WTC11 (cell line): ENCODE measurements at regions not wholly inside any gene's neighbourhood (a gene's known extent, or its start where the extent isn't known, plus 50 kb on each side); places are given as distances from the start of the nearest gene placed in this dataset.
"Not testable (repeated sequence)": the region's sequence is repeated elsewhere in the genome, so short reads cannot be mapped to it uniquely, and the experiment has no call there.

Experiments used
- ATAC-seq: fragments of 200-7000 bp; cut with Tn5 transposase; 2 replicates; pipeline ENCODE4 v1.10.0; 2021; ENCODE audit warnings: mild to moderate bottlenecking, moderate library complexity
- CTCF ChIA-PET: fragments of 300-600 bp; sonication (Branson Sonifier 250); formaldehyde crosslinking; loops from one replicate; lab custom pipeline; 2021; ENCODE audit warnings: antibody characterized with exemption; lab: Charles Lee
- POLR2A ChIA-PET: fragments of 350-600 bp; sonication (Branson Sonifier 250); formaldehyde crosslinking; loops from one replicate; lab custom pipeline; 2021; ENCODE audit warnings: antibody characterized with exemption; lab: Charles Lee
- DNase-seq: peaks from one replicate; pipeline ENCODE4 v3.0.0; 2021; ENCODE audit warnings: low spot score
- H3K27ac Mint-ChIP-seq: 2 replicates; pipeline ENCODE4 v1.8.0; 2021; ENCODE audit warnings: mixed read lengths
- H3K27me3 Mint-ChIP-seq: 2 replicates; pipeline ENCODE4 v1.8.0; 2021; ENCODE audit warnings: low read depth, mild to moderate bottlenecking, moderate library complexity, mixed read lengths
- H3K36me3 Mint-ChIP-seq: 2 replicates; pipeline ENCODE4 v1.8.0; 2021; ENCODE audit warnings: mixed read lengths
- H3K4me1 Mint-ChIP-seq: 2 replicates; pipeline ENCODE4 v1.8.0; 2022; ENCODE audit warnings: mixed read lengths
- H3K4me3 Mint-ChIP-seq: 2 replicates; pipeline ENCODE4 v1.8.0; 2021; ENCODE audit warnings: mild to moderate bottlenecking, moderate library complexity, mixed read lengths
- H3K9me3 Mint-ChIP-seq: 2 replicates; pipeline ENCODE4 v1.8.0; 2021; ENCODE audit warnings: mixed read lengths
- CREM ChIP-seq: sonication (generic); formaldehyde crosslinking; IDR thresholded peaks from 2 replicates; pipeline ENCODE4 v1.8.1; 2022; ENCODE audit warnings: mild to moderate bottlenecking, missing genetic modification reagents, moderate library complexity
- ESRRA ChIP-seq: sonication (generic); formaldehyde crosslinking; IDR thresholded peaks from 2 replicates; pipeline ENCODE4 v1.8.1; 2022; ENCODE audit warnings: mild to moderate bottlenecking, missing genetic modification reagents, borderline replicate concordance
- KAT7 ChIP-seq: sonication (generic); formaldehyde crosslinking; IDR thresholded peaks from 2 replicates; pipeline ENCODE4 v1.8.1; 2023; ENCODE audit warnings: missing genetic modification reagents, mild to moderate bottlenecking, borderline replicate concordance
- TEAD1 ChIP-seq: sonication (generic); formaldehyde crosslinking; IDR thresholded peaks from 2 replicates; pipeline ENCODE4 v1.8.0; 2022; ENCODE audit warnings: mild to moderate bottlenecking, missing genetic modification reagents
- ZNF219 ChIP-seq: sonication (generic); formaldehyde crosslinking; IDR thresholded peaks from 2 replicates; pipeline ENCODE4 v1.8.0; 2023; ENCODE audit warnings: missing genetic modification reagents, mild to moderate bottlenecking, borderline replicate concordance
- TF ChIP-seq, protein P1 (sequence below): fragments of 250-450 bp; sonication (Bioruptor Pico); IDR thresholded peaks from 2 replicates; pipeline ENCODE4 v1.9.0; 2021; ENCODE audit warnings: mild to moderate bottlenecking
- TF ChIP-seq, protein P2 (sequence below): sonication (generic); formaldehyde crosslinking; IDR thresholded peaks from 2 replicates; pipeline ENCODE4 v1.8.0; 2023; ENCODE audit warnings: missing genetic modification reagents, mild to moderate bottlenecking, borderline replicate concordance
- TF ChIP-seq, protein P3 (sequence below): sonication (generic); formaldehyde crosslinking; IDR thresholded peaks from 2 replicates; pipeline ENCODE4 v1.8.0; 2022; ENCODE audit warnings: mild to moderate bottlenecking, missing genetic modification reagents
- TF ChIP-seq, protein P4 (sequence below): fragments of 250-450 bp; sonication (Bioruptor Pico); IDR thresholded peaks from 2 replicates; pipeline ENCODE4 v1.8.0; 2021; ENCODE audit warnings: mild to moderate bottlenecking
- TF ChIP-seq, protein P5 (sequence below): sonication (generic); formaldehyde crosslinking; conservative IDR thresholded peaks from 2 replicates; pipeline ENCODE4 v1.8.1; 2022; ENCODE audit warnings: mild to moderate bottlenecking, missing genetic modification reagents
- TF ChIP-seq, protein P6 (sequence below): sonication (generic); formaldehyde crosslinking; IDR thresholded peaks from 2 replicates; pipeline ENCODE4 v1.8.1; 2023; ENCODE audit warnings: mild to moderate bottlenecking, missing genetic modification reagents
- TF ChIP-seq, protein P7 (sequence below): sonication (generic); formaldehyde crosslinking; conservative IDR thresholded peaks from 2 replicates; pipeline ENCODE4 v1.8.1; 2023; ENCODE audit warnings: mild to moderate bottlenecking, low read depth, missing genetic modification reagents, moderate library complexity
- TF ChIP-seq, protein P8 (sequence below): sonication (generic); formaldehyde crosslinking; IDR thresholded peaks from 2 replicates; pipeline ENCODE4 v1.8.0; 2022; ENCODE audit warnings: missing genetic modification reagents

DNA sequence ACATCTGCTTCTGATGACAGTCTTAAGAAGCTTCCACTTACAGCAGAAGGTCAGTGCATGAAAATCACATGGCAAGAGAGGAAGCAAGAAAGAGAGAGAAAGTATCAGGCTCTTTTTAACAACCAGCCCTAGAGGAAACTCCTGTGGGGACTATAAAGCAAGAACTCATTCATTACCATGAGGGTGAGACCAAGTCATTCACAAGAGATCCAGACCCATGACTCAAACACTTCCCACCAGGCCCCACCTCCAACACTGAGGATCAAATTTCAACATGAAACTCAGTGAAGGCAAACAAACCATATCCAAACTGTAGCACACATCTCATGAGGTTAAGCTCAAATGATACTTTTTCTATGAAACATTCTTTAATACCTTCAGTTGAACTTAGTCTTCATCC lies 643.2 kb upstream of the SYNCRIP start:
- POLR2A ChIA-PET, result no interaction called here
- Mint-ChIP-seq H3K27ac (no peak overlapping the region), H3K36me3 (peaks cover 33% of the 10 kb centered on the region)
- TF ChIP-seq CREM (no peak), ESRRA (no peak), TEAD1 (CRISPR knock-in tag) (no peak), ZNF219 (CRISPR knock-in tag) (no peak)
- TF ChIP-seq, protein P1, sequence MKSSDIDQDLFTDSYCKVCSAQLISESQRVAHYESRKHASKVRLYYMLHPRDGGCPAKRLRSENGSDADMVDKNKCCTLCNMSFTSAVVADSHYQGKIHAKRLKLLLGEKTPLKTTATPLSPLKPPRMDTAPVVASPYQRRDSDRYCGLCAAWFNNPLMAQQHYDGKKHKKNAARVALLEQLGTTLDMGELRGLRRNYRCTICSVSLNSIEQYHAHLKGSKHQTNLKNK (CRISPR knock-in tag), result no peak
- TF ChIP-seq, protein P2, sequence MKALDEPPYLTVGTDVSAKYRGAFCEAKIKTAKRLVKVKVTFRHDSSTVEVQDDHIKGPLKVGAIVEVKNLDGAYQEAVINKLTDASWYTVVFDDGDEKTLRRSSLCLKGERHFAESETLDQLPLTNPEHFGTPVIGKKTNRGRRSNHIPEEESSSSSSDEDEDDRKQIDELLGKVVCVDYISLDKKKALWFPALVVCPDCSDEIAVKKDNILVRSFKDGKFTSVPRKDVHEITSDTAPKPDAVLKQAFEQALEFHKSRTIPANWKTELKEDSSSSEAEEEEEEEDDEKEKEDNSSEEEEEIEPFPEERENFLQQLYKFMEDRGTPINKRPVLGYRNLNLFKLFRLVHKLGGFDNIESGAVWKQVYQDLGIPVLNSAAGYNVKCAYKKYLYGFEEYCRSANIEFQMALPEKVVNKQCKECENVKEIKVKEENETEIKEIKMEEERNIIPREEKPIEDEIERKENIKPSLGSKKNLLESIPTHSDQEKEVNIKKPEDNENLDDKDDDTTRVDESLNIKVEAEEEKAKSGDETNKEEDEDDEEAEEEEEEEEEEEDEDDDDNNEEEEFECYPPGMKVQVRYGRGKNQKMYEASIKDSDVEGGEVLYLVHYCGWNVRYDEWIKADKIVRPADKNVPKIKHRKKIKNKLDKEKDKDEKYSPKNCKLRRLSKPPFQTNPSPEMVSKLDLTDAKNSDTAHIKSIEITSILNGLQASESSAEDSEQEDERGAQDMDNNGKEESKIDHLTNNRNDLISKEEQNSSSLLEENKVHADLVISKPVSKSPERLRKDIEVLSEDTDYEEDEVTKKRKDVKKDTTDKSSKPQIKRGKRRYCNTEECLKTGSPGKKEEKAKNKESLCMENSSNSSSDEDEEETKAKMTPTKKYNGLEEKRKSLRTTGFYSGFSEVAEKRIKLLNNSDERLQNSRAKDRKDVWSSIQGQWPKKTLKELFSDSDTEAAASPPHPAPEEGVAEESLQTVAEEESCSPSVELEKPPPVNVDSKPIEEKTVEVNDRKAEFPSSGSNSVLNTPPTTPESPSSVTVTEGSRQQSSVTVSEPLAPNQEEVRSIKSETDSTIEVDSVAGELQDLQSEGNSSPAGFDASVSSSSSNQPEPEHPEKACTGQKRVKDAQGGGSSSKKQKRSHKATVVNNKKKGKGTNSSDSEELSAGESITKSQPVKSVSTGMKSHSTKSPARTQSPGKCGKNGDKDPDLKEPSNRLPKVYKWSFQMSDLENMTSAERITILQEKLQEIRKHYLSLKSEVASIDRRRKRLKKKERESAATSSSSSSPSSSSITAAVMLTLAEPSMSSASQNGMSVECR, result no peak
- TF ChIP-seq, protein P3, sequence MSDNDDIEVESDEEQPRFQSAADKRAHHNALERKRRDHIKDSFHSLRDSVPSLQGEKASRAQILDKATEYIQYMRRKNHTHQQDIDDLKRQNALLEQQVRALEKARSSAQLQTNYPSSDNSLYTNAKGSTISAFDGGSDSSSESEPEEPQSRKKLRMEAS (CRISPR knock-in tag), result no peak
- TF ChIP-seq, protein P4, sequence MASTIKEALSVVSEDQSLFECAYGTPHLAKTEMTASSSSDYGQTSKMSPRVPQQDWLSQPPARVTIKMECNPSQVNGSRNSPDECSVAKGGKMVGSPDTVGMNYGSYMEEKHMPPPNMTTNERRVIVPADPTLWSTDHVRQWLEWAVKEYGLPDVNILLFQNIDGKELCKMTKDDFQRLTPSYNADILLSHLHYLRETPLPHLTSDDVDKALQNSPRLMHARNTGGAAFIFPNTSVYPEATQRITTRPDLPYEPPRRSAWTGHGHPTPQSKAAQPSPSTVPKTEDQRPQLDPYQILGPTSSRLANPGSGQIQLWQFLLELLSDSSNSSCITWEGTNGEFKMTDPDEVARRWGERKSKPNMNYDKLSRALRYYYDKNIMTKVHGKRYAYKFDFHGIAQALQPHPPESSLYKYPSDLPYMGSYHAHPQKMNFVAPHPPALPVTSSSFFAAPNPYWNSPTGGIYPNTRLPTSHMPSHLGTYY (CRISPR knock-in tag), result no peak
- TF ChIP-seq, protein P5, sequence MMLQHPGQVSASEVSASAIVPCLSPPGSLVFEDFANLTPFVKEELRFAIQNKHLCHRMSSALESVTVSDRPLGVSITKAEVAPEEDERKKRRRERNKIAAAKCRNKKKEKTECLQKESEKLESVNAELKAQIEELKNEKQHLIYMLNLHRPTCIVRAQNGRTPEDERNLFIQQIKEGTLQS (CRISPR knock-in tag), result no peak
- TF ChIP-seq, protein P6, sequence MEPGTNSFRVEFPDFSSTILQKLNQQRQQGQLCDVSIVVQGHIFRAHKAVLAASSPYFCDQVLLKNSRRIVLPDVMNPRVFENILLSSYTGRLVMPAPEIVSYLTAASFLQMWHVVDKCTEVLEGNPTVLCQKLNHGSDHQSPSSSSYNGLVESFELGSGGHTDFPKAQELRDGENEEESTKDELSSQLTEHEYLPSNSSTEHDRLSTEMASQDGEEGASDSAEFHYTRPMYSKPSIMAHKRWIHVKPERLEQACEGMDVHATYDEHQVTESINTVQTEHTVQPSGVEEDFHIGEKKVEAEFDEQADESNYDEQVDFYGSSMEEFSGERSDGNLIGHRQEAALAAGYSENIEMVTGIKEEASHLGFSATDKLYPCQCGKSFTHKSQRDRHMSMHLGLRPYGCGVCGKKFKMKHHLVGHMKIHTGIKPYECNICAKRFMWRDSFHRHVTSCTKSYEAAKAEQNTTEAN, result no peak
- TF ChIP-seq, all 79 proteins: peak for 0
- ATAC-seq (no peak), DNase-seq (no peak)
- CTCF ChIA-PET, result no interaction called here
- peaks cover 7% of the 10 kb centered on the region; the same call in 1 of the 2 replicates for H3K27me3 Mint-ChIP-seq
- H3K4me1 Mint-ChIP-seq, result no peaks in the 10 kb centered on the region
- H3K4me3 Mint-ChIP-seq, result no peak overlapping the region
- peaks cover 51% of the 10 kb centered on the region for H3K9me3 Mint-ChIP-seq

DNA sequence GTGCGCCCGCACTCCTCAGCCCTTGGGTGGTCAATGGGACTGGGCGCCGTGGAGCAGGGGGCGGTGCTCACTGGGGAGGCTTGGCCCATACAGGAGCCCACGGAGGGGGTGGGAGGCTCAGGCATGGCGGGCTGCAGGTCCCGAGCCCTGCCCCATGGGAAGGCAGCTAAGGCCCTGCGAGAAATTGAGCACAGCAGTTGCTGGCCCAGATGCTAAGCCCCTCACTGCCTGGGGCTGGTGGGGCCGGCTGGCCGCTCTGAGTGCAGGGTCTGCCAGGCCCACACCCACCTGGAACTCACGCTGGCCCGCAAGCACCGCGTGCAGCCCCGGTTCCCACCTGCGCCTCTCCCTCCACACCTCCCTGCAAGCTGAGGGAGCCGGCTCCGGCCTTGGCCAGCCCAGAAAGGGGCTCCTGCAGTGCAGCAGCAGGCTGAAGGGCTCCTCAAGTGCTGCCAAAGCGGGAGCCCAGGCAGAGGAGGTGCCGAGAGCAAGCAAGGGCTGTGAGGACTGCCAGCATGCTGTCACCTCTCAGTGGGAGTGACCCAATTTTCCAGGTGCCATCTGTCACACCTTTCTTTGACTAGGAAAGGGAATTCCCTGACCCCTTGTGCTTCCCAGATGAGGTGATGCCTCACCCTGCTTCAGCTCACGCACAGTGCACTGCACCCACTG lies 642.3 kb upstream of the SYNCRIP start:
- Mint-ChIP-seq H3K9me3 (peaks cover 56% of the 10 kb centered on the region), H3K36me3 (peaks cover 34% of the 10 kb centered on the region)
- POLR2A ChIA-PET, CTCF ChIA-PET, H3K4me3 Mint-ChIP-seq, ATAC-seq, H3K27me3 Mint-ChIP-seq, DNase-seq, H3K27ac Mint-ChIP-seq, H3K4me1 Mint-ChIP-seq: not testable (repeated sequence)

DNA sequence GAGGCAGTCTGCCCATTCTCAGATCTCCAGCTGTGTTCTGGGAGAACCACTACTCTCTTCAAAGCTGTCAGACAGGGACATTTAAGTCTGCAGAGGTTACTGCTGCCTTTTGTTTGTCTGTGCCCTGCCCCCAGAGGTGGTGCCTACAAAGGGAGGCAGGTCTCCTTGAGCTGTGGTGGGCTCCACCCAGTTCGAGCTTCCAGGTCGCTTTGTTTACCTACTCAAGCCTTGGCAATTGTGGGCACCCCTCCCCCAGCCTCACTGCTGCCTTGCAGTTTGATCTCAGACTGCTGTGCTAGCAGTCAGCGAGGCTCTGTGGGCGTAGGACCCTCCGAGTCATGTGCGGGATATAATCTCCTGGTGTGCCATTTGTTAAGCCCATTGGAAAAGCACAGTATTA lies 640.9 kb upstream of the SYNCRIP start:
- H3K9me3 Mint-ChIP-seq, result peaks cover 62% of the 10 kb centered on the region

DNA sequence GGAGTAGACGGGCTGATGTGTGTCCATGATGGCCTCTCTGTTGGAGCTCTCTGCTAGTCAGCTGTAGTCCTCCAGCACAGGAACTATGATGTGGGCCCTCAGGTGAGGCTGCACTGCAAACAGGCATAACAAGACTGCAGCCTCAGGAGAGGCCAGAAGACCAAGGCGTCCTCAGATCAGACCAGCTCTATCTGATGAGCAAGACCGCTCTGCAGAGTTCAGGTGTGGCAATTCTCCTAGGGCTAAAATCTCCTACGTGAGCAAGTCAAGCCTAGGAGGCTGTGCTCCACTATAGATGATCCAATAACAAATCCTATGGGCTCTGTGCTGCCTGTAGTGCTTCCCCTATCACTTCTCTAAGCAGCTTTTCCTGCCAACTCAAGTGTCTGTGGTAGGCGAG lies 633.4 kb upstream of the SYNCRIP start:
- Mint-ChIP-seq H3K4me1 (no peaks in the 10 kb centered on the region), H3K4me3 (no peak overlapping the region), H3K36me3 (peaks cover 7% of the 10 kb centered on the region), H3K9me3 (peaks cover 38% of the 10 kb centered on the region), H3K27ac (no peak overlapping the region), H3K27me3 (no peaks in the 10 kb centered on the region; the same call in 1 of the 2 replicates)
- no peak for DNase-seq
- POLR2A ChIA-PET, result no interaction called here
- no peak for ATAC-seq
- CTCF ChIA-PET, result no interaction called here
- TF ChIP-seq KAT7 (CRISPR knock-in tag), result no peak
- TF ChIP-seq, protein P7, sequence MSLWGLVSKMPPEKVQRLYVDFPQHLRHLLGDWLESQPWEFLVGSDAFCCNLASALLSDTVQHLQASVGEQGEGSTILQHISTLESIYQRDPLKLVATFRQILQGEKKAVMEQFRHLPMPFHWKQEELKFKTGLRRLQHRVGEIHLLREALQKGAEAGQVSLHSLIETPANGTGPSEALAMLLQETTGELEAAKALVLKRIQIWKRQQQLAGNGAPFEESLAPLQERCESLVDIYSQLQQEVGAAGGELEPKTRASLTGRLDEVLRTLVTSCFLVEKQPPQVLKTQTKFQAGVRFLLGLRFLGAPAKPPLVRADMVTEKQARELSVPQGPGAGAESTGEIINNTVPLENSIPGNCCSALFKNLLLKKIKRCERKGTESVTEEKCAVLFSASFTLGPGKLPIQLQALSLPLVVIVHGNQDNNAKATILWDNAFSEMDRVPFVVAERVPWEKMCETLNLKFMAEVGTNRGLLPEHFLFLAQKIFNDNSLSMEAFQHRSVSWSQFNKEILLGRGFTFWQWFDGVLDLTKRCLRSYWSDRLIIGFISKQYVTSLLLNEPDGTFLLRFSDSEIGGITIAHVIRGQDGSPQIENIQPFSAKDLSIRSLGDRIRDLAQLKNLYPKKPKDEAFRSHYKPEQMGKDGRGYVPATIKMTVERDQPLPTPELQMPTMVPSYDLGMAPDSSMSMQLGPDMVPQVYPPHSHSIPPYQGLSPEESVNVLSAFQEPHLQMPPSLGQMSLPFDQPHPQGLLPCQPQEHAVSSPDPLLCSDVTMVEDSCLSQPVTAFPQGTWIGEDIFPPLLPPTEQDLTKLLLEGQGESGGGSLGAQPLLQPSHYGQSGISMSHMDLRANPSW (CRISPR knock-in tag), result no peak
- TF ChIP-seq, protein P8, sequence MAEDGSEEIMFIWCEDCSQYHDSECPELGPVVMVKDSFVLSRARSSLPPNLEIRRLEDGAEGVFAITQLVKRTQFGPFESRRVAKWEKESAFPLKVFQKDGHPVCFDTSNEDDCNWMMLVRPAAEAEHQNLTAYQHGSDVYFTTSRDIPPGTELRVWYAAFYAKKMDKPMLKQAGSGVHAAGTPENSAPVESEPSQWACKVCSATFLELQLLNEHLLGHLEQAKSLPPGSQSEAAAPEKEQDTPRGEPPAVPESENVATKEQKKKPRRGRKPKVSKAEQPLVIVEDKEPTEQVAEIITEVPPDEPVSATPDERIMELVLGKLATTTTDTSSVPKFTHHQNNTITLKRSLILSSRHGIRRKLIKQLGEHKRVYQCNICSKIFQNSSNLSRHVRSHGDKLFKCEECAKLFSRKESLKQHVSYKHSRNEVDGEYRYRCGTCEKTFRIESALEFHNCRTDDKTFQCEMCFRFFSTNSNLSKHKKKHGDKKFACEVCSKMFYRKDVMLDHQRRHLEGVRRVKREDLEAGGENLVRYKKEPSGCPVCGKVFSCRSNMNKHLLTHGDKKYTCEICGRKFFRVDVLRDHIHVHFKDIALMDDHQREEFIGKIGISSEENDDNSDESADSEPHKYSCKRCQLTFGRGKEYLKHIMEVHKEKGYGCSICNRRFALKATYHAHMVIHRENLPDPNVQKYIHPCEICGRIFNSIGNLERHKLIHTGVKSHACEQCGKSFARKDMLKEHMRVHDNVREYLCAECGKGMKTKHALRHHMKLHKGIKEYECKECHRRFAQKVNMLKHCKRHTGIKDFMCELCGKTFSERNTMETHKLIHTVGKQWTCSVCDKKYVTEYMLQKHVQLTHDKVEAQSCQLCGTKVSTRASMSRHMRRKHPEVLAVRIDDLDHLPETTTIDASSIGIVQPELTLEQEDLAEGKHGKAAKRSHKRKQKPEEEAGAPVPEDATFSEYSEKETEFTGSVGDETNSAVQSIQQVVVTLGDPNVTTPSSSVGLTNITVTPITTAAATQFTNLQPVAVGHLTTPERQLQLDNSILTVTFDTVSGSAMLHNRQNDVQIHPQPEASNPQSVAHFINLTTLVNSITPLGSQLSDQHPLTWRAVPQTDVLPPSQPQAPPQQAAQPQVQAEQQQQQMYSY (CRISPR knock-in tag), result no peak

More for the DNA sequence above, 640.9 kb upstream of the SYNCRIP start:
- H3K36me3 Mint-ChIP-seq, result peaks cover 37% of the 10 kb centered on the region
- H3K4me3 Mint-ChIP-seq, H3K27ac Mint-ChIP-seq, ATAC-seq, DNase-seq, POLR2A ChIA-PET, H3K27me3 Mint-ChIP-seq, CTCF ChIA-PET, H3K4me1 Mint-ChIP-seq: not testable (repeated sequence)
